Kidney tubule cell (primary cell): ENCODE measurements at regions not wholly inside any gene's neighbourhood (a gene's known extent, or its start where the extent isn't known, plus 50 kb on each side); places are given as distances from the start of the nearest gene placed in this dataset.
"Not testable (repeated sequence)": the region's sequence is repeated elsewhere in the genome, so short reads cannot be mapped to it uniquely, and the experiment has no call there.

Experiments
- DNase-seq: peaks from one replicate; pipeline ENCODE4 v3.0.0-alpha.2; 2018; ENCODE audit warnings: low spot score

DNA sequence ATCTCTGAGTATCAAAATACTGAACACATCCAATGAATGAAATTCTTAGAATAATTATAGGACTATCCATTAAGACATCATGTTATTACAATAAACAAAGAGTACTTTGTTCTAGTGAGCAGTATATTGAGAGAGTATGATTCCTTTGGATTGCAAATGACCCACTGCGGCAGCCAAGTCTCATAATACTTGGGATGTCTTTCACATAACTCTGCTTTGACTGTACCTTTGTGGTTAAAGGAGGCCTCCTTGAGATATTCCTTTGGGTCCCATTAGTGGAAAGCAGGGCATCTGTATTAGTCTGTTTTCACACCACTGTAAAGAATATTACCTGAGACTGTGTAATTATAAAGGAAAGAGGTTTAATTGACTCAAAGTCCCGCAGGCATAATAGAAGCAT is 593.8 kb downstream of the TRHDE start:
- DNase-seq, result peak; percentile 12

DNA sequence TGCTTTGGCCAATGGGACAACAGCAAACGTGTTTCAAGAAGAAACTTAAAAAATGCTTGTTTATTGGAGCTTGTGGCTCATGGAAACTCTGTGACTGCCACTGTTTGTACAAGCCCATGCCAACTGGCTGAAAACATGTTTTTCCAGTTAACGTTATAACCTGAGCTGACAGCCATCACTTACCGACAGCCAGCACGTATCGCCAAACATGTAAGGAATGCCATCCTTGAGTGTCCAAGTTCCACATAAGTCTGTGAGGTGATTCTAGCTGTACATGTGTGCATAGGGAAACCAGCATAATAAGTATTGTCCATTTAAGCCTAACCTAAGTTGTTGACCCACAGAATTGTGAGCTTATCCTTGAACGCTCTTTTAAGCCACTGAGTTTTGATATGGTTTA is 596.9 kb downstream of the TRHDE start:
- no peak for DNase-seq

DNA sequence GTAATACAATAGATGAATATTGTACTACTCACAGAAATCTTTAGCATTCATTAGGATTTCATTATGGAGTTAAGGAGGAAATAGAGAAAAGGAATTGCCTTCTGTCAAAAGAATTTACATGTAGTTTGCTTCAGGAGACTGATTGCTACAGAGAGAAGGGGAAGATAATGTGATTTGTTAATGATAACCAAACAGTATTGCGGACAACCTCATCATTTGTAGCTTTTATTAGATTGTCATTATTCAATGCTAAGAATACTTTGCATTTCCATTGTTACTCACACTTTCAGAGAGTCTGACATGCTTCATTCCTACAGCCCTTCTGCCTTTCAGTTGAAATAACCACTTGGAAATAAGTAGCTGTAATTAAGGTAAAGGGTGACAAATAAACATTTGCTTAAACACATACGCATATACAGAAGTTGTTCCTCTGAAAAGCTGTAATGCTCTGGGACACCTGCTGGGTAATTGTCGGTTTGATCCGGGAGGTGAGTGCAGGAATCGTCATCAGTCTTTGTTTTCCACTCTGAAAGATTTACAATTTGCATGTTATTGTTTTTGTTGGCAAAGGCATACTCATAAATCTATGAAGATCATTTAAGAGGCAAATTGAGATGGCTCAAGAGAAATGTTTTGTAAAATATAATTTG is 600.2 kb downstream of the TRHDE start:
- DNase-seq, result no peak

DNA sequence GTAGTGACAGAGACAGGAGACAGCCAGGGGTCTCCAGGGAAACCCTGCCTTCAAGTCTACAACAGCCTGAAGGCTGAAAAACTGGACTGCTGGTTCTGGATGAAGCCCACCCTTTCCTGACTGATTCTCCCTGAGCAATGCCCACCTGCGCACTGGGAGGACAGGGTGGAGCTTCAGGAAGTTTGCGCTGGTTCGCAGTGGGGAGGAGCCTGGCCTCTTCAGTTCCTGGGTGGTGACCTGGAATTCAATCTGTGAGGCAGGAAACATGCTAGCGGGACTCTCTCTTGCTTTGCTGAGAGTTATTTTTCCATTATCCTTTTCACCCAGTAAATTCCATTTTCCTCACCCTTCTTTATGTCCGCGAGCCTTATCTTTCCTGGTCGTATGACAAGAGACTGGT is 600.8 kb downstream of the TRHDE start:
- DNase-seq, result peak; percentile 9

DNA sequence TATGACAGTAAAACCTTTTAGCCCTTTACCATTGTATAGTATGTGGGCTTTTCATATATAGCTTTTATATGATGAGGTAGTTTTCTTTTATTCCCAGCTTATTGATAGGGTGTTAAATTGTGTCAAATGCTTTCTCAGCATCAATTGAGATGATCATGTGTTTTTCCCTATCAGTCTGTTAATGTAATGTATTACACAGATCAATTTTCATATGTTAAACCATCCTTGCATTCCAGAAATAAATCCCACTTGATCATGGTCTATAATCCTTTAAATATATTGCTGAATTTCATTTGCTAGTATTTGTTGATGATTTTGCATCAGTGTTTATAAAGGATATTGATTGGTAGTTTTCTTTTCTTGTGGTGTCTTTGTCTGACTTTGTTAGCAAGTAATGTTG is 603.9 kb downstream of the TRHDE start:
- no peak for DNase-seq

DNA sequence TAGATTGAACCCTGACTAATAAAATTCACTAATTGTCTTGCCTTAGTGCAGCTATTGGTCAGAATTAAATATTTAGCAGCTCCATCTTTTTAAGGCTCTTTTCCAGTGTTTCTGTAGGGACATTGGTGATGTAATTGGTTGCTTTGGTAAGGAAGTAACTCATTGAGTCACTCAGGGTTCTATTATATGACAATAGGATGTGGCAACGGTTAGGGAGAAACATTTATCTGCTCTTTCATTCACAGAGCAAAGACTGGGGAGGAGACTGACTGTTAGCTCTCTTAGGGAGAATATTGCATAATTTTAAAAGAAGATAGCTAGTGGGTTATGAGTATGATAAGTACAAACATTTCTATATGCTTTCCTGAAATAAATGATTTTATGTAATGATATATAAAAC is 616.5 kb downstream of the TRHDE start:
- no peak for DNase-seq

DNA sequence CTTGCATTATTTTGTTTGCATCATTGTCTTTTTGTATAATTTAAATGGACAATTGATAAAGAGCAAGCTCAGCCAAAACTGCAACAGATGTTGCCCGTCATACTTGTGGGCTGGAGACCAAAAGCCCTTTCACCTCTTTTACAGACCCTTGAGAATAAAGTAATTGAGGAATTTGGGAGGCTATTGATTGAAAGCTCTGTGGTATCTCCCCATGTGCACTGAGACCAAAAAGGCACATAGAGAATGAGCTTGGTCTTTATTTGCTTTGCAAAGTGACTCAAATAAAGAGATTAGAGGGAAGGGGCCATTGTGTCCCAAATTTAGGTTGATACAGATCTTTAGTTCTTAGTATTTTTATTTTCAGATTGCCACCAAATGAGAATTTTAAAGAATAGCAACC is 617.6 kb downstream of the TRHDE start:
- no peak for DNase-seq

DNA sequence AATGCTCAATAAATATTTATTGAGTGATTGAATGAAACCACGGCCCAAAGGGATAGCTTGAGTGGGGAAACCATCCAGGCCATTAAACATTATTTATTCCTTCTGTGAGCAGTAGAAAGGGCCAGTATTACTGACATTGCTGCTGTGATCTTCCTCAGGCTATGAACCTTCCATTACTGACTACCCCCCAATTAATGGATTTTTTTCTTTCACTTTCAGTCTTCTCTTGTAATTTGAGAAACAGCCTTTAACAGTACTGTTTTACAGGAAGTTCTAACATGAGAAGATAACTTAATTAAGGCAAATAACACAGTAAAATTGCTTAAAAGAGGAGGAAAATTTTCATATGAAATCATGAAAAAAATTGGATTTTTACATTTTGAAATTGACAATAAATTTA is 629.5 kb downstream of the TRHDE start:
- no peak for DNase-seq

DNA sequence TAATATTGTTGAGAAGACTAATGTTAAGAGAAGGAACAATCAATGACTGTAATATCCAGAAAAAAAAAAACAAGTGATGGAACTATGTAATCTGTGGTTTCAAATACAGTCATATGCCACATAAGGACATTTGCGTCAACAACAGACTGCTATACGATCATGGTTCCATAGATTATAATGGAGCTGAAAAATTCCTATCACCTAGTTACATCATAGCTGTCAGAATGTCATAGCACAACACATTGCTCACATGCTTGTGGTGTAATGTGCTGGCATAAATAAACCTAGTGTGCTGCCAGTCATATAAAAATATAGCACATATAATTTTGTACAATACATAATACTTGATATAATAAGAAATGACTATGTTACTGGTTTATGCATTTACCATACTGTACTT is 653.5 kb downstream of the TRHDE start:
- no peak for DNase-seq

DNA sequence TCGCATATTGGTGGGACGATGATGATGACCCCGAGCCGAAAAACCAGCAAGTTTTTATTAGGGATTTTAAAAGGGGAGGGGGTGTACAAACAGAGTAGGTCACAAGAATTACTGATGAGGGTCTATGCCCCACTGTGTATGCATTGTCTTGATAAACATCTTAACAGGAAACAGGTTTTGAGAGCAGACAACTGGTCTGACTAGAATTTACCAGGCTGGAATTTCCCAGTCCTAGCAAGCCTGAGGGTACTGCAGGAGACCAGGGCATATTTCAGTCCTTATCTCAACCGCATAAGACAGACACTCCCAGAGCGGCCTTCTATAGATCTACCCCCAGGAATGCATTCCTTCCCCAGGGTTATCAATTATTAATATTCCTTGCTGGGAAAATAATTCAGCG is 659.7 kb downstream of the TRHDE start:
- DNase-seq, result not testable (repeated sequence)

DNA sequence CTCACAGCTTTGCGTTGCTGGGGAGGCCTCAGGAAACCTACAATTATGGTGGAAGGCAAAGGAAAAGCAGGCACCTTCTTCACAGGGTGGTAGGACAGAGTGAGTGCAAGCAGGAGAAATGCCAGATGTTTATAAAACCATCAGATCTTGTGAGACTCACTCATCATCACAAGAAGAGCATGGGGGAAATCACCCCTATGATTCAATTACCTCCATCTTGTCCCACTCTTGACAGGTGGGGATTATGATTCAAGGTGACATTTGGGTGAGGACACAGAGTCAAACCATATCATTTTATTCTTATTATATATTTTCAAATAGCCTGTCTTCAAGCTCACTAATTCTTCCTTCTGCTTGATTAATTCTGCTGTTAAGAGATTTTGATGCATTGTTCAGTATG is 665.3 kb downstream of the TRHDE start:
- DNase-seq, result no peak

DNA sequence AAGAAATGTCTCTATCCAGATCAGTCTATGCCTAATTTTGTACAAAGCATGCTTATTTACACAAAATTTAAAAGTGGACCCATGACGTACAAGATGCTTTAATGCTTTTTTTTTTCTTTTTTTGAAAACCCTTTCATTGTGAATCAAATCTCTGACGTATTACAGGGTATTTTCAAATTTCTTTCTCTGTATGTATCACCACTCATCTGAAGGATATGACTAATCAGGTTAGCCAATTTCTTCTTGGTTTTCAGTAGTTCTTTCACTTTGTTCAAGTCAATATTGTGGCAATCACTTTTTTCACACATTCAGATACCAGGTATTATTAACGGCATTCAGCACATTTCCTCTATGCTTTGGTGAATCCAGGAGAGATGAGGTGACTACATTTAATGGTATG is 685.3 kb downstream of the TRHDE start:
- no peak for DNase-seq

DNA sequence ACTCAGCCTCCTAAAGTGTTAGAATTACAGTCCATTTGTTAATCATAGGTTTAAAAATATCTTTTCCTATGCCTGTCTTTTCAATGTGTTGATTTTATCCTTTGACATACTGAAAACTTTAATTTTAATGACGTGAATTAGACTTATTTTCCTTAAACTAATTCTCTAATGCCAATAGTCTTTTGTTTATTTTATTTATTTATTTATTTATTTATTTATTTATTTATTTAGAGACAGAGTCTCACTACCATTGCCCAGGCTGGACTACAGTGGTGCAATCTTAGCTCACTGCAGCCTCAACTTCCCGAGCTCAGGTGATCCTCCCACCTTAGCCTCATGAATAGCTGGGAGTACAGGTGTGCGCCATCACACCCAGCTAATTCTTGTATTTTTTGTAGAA is 694.5 kb downstream of the TRHDE start:
- no peak for DNase-seq

DNA sequence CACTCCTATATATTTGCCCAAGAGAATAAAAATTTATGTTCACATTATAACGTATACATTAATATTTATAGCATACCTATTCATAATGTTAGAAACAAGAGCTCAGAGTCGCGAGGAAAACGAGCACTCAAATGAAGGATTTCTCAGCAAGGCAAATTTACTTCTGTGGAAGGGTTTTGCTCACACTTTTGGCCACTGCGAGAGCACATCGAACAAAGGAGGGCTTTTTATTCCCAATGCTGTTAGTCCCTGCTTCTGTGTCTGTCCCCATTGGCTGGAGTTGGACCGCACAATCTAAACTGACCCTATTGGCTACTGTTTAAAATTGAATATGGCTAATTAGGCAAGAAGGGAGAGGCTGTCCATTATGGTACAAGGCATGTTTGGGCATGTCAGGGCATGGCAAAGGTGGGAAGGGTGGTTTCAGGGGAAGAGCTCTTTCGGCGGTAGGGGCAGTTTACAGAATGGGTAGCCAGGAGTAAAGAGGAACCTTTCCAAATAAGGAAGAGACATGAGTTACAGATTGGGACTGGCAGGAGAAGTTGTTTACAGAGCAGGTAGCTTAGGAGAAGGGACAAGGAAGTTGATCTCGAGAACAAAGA is 702.9 kb downstream of the TRHDE start:
- DNase-seq, result no peak

DNA sequence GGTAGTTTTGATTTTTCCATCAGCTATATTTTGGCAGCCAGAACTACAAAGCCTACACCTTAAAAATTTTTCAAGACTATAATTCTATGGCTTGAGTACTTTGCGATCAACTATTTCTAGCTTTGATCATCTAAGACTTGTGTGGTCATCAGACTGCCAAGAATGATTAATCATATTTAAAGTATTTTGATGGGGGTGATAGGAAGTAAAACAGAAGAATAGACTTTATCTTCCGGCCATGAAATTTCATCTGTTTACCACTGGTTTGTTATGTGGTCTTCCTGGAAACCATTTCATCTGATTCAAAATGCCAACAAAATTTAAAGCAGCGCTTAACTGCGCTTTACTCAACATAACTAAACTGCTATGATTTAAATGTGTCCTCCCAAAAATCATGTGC is 706.8 kb downstream of the TRHDE start:
- no peak for DNase-seq

DNA sequence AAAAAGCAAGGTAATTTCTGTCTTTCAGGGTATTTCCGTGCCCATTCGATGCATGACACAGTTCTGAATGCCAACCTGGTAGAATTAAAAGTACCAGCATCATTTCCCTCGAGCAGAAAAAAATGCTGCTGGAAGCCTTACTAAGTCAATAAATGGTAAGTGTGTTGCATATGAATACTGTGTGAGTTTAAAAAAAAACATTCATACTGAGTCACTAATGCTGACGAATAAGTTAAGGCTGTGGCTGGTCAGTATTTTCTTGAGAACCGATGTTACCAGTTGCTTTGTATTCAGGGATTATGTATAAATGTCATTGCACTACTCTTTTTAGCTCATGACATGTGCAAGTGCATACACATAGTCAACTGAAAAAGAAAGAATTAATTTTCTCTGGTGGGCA is 710.2 kb downstream of the TRHDE start:
- no peak for DNase-seq

DNA sequence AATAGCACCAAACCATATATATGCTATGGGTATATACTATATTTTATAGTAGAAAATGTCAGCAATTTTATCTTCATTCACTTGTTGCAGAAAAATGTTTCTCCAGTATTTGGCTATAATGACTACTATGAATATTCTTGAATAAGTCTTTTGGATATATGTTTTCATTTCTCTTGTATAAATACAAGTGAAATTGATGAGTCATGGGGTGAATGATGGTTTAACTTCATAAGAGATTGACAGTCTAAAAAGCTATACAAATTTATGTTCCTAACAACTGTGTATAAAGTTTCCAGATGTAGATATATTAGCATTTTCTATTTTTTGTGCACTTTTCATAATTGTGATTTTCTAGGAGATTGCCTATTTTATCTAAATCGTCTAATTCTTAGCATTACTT is 714.8 kb downstream of the TRHDE start:
- no peak for DNase-seq

DNA sequence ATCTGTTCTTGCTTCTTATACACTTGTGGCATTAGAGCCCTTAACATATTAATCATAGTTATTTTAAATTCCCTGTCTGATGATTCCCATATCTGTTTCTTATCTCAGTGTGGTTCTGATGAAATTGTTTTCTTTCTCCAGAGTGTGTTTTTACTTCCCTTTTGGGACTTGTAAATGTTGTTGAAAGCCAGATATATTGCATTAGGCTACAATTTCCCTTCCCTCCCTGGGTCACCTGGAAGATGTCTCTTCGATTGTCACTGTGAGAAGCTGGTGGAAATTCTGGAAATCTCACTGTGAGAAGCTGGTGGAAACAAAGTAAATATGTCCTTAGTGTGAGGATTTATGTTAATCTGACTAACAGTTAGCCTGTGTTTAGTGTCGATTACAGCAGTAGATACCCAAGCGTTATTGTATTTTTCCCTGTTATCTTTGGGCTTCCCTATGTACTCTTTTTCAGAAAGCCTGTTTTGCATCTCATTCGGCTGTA is 717.3 kb downstream of the TRHDE start:
- no peak for DNase-seq

DNA sequence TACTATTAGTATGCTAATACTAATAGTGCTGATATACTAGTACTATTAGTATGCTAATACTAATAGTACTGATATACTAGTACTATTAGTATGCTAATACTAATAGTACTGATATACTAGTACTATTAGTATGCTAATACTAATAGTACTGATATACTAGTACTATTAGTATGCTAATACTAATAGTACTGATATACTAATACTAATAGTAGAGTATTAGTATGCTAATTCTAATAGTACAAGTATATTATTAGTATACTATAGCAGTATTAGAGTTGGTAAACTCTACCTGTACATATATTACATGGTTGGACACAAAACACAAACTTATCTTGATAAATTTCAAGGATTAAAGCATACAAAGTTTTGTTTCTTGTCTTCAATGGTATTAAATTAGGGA is 722.9 kb downstream of the TRHDE start:
- not testable (repeated sequence) for DNase-seq

DNA sequence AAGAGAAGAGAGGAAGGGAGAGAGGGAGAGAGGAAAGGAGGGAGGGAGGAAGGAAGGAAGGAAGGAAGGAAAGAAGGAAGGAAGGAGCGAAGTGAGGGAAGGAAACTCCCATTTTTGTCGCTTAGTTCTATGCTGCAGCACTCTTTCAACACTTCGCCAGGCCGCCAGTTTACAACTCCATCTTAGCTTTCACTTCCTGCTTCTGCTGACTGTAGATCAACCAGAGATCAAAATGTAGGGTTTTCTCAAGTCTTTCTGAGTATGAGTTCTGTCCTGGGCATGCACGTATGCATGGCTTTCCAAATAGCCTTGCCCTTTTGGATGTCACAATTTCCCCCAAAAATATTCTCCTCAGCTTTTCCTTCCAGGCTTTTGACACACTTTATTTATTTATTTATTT is 723.4 kb downstream of the TRHDE start:
- no peak for DNase-seq

DNA sequence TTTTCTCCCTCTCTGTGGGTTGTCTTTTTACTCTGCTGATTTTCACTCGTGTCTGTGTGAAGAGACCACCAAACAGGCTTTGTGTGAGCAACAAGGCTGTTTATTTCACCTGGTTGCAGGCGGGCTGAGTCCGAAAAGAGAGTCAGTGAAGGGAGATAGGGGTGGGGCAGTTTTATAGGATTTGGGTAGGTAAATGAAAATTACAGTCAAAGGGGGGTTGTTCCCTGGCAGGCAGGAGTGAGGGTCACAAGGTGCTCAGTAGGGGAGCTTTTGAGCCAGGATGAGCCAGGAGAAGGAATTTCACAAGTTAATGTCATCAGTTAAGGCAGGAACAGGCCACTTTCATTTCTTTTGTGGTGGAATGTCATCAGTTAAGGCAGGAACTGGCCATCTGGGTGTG is 729.6 kb downstream of the TRHDE start:
- not testable (repeated sequence) for DNase-seq

DNA sequence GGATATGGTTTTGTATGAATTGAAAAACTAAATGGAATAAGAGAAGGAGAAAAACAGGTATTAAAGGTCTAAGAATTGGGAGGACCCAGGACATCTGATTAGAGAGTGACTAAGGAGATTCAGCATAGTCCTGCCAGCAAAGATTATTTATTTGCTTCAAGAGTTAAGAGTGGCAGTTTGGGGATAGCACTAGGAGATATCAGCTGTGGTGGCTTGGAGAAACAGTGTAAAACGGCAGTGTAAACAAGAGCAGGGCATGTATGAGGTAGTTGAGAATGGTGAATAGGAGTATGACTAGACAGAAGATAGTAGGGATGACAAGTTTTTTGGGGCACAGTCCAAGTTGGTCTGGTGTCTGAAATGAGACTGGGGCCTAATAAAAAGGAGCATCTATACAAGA is 730.3 kb downstream of the TRHDE start:
- not testable (repeated sequence) for DNase-seq

DNA sequence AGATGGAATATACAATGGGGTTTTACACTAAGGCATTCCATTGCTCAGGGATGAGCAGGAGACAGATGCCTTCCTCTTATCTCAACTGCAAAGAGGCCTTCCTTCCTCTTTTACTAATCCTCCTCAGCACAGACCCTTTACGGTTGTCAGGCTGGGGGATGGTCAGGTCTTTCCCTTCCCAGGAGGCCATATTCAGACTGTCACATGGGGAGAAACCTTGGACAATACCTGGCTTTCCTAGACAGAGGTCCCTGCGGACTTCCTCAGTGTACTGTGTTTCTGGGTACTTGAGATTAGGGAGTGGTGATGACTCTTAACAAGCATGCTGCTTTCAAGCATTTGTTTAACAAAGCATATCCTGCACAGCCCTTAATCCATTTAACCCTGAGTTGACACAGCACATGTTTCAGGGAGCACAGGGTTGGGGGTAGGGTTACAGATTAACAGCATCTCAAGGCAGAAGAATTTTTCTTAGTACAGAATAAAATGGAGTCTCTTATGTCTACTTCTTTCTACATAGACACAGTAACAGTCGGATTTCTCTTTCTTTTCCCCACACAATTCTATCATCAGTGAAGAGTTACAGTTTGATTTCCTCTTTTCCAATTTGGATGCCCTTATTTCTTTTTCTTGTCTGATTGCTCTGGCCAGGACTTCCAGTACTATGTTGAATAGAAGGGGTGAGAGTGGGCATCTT is 737.1 kb downstream of the TRHDE start:
- not testable (repeated sequence) for DNase-seq

DNA sequence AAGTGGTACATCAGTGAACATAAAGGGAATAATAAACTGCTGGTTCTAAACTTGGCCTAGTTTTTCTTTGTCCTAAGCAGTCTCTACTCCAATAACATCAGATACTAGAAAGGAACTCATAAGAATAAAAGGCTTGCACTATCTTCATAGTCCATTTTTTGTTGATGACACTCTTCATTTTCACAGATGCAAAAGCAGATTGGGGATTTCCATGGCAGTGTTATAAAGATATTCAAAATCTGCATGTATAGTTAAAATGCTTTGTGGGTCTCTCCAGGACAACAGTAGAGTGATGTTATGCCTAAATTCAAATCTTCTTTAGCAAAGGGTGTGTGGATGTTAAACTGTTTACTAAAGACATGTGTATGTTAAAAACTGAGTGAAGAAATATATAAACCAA is 745.8 kb downstream of the TRHDE start:
- no peak for DNase-seq
